PC-9 (cell line): ENCODE measurements at regions not wholly inside any gene's neighbourhood (a gene's known extent, or its start where the extent isn't known, plus 50 kb on each side); places are given as distances from the start of the nearest gene placed in this dataset.

Experiments used
- EZH2 ChIP-seq: fragments of 200-600 bp; sonication (generic); IDR thresholded peaks from 2 replicates; pipeline ENCODE4 v1.8.0; 2017; ENCODE audit warnings: antibody characterized with exemption, low read depth
- TF ChIP-seq, protein P1 (sequence below): fragments of 200-600 bp; sonication (generic); conservative IDR thresholded peaks from 2 replicates; pipeline ENCODE4 v1.6.1; 2017; ENCODE audit warnings: mixed run types, antibody characterized with exemption, mild to moderate bottlenecking, moderate library complexity

DNA sequence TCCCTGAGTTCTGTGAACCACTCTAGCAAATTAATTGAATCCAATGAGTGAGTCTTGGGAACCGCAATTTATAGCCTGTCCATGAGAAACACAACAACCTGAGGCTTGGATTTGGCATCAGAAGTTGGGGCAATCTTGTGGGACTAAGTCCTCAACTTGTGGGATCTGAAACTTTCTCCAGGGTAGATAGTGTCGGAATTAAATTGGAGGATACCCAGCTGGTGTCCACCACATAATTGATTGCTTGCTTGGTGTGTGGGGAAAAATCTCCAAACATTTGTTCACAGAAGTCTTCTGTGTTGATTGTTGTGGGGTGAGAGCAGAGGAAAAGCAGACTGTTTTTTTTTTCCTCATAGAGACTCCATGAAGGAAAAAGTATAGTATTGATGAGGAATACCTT lies 320.6 kb upstream of the MEF2C start:
- no peak for TF ChIP-seq EZH2
- TF ChIP-seq, protein P1, sequence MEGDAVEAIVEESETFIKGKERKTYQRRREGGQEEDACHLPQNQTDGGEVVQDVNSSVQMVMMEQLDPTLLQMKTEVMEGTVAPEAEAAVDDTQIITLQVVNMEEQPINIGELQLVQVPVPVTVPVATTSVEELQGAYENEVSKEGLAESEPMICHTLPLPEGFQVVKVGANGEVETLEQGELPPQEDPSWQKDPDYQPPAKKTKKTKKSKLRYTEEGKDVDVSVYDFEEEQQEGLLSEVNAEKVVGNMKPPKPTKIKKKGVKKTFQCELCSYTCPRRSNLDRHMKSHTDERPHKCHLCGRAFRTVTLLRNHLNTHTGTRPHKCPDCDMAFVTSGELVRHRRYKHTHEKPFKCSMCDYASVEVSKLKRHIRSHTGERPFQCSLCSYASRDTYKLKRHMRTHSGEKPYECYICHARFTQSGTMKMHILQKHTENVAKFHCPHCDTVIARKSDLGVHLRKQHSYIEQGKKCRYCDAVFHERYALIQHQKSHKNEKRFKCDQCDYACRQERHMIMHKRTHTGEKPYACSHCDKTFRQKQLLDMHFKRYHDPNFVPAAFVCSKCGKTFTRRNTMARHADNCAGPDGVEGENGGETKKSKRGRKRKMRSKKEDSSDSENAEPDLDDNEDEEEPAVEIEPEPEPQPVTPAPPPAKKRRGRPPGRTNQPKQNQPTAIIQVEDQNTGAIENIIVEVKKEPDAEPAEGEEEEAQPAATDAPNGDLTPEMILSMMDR: no peak
